Right atrium auricular region (tissue), 2 donors: ENCODE measurements at regions not wholly inside any gene's neighbourhood (a gene's known extent, or its start where the extent isn't known, plus 50 kb on each side); places are given as distances from the start of the nearest gene placed in this dataset.

Experiments
- DNase-seq: peaks from one replicate; pipeline ENCODE4 v3.0.0-alpha.2; 2019; ENCODE audit warnings: low spot score
- H3K27ac ChIP-seq, 2 donors: fragments of 200-600 bp; sonication (generic); 1 replicate in 1 of 2; 2 replicates in 1 of 2; pipeline ENCODE4 v1.5.1; 2016 to 2019
- H3K27me3 ChIP-seq, 2 donors: fragments of 200-600 bp; sonication (generic); one replicate each; pipeline versions ENCODE4 v1.5.1 to v1.6.0; 2017 to 2019
- H3K36me3 ChIP-seq: fragments of 200-600 bp; sonication (generic); one replicate; pipeline ENCODE4 v1.5.1; 2016
- H3K4me1 ChIP-seq, 2 donors: fragments of 200-600 bp; sonication (generic); one replicate each; pipeline versions ENCODE4 v1.5.1 to v1.6.0; 2017 to 2019
- H3K4me3 ChIP-seq, 2 donors: fragments of 200-600 bp; sonication (generic); 1 replicate in 1 of 2; 2 replicates in 1 of 2; pipeline ENCODE4 v1.5.1; 2017 to 2019; ENCODE audit warnings: mild to moderate bottlenecking in 1 of 2, moderate library complexity in 1 of 2
- H3K9me3 ChIP-seq, 2 donors: fragments of 200-600 bp; sonication (generic); one replicate each; pipeline ENCODE4 v1.5.1; 2019
- CTCF ChIP-seq, 2 donors: fragments of 200-600 bp; sonication (generic); IDR thresholded peaks; one replicate each; pipeline ENCODE4 v1.5.1; 2019; ENCODE audit warnings: antibody characterized with exemption in 2 of 2

DNA sequence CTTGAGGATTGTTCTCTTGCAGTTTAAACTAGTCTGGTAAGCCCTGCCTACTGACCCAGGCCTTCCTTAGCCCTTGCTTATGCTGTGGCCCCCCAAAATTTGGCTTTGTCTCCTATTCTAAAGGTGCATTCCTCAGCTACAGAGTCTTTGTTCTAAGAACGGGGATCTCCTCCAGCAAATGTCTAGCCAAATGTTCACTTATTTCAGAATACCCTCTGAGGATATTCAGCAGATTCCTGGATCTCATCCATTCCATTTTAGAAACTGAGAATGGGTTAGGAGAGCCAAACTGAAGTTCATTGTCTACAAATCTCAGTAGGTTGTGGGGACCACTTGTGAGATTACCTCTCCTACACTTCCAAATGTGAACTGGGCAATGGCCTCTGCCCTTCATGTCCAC is 164.2 kb upstream of the ARG1 start:
- no peak overlapping the region for H3K4me3 ChIP-seq
- no peaks in the 10 kb centered on the region for H3K9me3 ChIP-seq
- no peaks in the 10 kb centered on the region for H3K36me3 ChIP-seq
- H3K27ac ChIP-seq: no peak overlapping the region
- no peaks in the 10 kb centered on the region for H3K27me3 ChIP-seq
- no peaks in the 10 kb centered on the region for H3K4me1 ChIP-seq
- no peak for TF ChIP-seq CTCF (IDR thresholded peaks at IDR 0.05)
- no peak for DNase-seq

GRCh38 chr6:131410785-131411184 is 162.2 kb upstream of the ARG1 start:
- DNase-seq: no peak
- no peak for TF ChIP-seq CTCF (IDR thresholded peaks at IDR 0.05)
- Histone ChIP-seq H3K9me3 (no peaks in the 10 kb centered on the region), H3K27ac (no peak overlapping the region), H3K27me3 (no peaks in the 10 kb centered on the region), H3K36me3 (no peaks in the 10 kb centered on the region), H3K4me3 (no peak overlapping the region), H3K4me1 (no peaks in the 10 kb centered on the region)

- Histone ChIP-seq H3K27ac (no peak overlapping the region), H3K9me3 (no peaks in the 10 kb centered on the region), H3K36me3 (no peaks in the 10 kb centered on the region), H3K4me3 (no peak overlapping the region), H3K27me3 (no peaks in the 10 kb centered on the region), H3K4me1 (no peaks in the 10 kb centered on the region)
- no peak for TF ChIP-seq CTCF (IDR thresholded peaks at IDR 0.05)
- DNase-seq: no peak
These were observed 159.8 kb upstream of the ARG1 start for GRCh38 chr6:131412960-131413830.

- Histone ChIP-seq H3K9me3 (no peaks in the 10 kb centered on the region), H3K4me1 (no peaks in the 10 kb centered on the region), H3K4me3 (no peak overlapping the region), H3K36me3 (no peaks in the 10 kb centered on the region), H3K27me3 (no peaks in the 10 kb centered on the region), H3K27ac (no peak overlapping the region)
- DNase-seq: no peak
- no peak for TF ChIP-seq CTCF (IDR thresholded peaks at IDR 0.05)
These were observed 159.2 kb upstream of the ARG1 start for GRCh38 chr6:131413831-131414191.

DNA sequence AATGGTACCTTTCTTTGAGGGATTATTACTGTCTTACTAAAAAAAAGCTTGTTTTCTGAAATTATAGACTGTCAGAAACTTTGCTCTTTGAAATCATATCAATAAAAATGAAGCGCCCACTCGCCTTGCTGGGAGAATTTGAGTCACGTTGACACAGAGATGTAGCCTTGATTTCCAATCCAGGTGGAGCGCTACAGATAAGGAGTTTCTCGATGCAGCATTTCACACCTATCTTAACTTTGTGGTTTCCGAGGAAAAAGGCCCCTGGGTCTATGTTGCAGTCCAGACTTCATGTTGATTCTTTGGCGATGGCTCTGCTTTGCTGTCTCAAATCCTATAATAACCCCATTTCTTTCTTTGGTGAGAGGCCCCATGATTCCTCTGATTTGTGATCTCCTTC is 158.1 kb upstream of the ARG1 start:
- TF ChIP-seq CTCF (IDR thresholded peaks at IDR 0.05): no peak
- Histone ChIP-seq H3K27ac (no peak overlapping the region), H3K27me3 (no peaks in the 10 kb centered on the region), H3K4me1 (no peaks in the 10 kb centered on the region), H3K36me3 (no peaks in the 10 kb centered on the region), H3K4me3 (no peak overlapping the region), H3K9me3 (no peaks in the 10 kb centered on the region)
- DNase-seq: no peak

DNA sequence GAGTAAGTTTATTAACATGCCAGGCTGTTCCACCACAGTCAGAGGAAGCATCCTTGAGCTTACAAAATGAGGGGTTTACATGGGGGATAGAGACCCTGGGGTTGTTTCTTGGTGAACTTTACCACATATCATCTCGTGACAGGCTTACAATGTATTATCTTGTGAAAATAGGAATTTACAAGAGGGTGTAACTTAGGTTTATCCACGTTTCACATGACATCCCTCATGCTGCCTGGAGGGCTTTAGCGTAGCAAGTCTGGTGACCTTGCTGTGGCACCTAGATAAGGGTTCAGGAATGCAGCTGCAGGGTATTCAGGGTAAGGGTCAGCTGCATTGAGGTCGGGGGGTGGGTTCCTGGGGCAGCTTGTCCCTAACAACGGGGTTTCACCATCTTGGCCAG is 154.6 kb upstream of the ARG1 start:
- no peaks in the 10 kb centered on the region for H3K36me3 ChIP-seq
- DNase-seq: no peak
- H3K4me3 ChIP-seq: no peak overlapping the region
- no peaks in the 10 kb centered on the region for H3K9me3 ChIP-seq
- no peak for TF ChIP-seq CTCF (IDR thresholded peaks at IDR 0.05)
- H3K27me3 ChIP-seq: no peaks in the 10 kb centered on the region
- no peak overlapping the region for H3K27ac ChIP-seq
- H3K4me1 ChIP-seq: no peaks in the 10 kb centered on the region
